Effector memory CD4-positive, alpha-beta T cell (primary cell): ENCODE measurements at regions not wholly inside any gene's neighbourhood (a gene's known extent, or its start where the extent isn't known, plus 50 kb on each side); places are given as distances from the start of the nearest gene placed in this dataset.
A peak's percentile ranks its signal among the peaks of the same experiment; 100 is the strongest.

Experiments
- DNase-seq, 3 donors: peaks; one replicate each; pipeline ENCODE4 v3.0.0-alpha.2; 2020
- H3K27ac ChIP-seq: 2 replicates; pipeline ENCODE4 v1.7.0; 2013; ENCODE audit warnings: mild to moderate bottlenecking, low read length, moderate library complexity; ENCODE audit not compliant: insufficient read depth, poor library complexity, severe bottlenecking
- H3K27me3 ChIP-seq: replicated peaks from 2 replicates; pipeline ENCODE4 v1.7.0; 2013; ENCODE audit warnings: mild to moderate bottlenecking, low read length; ENCODE audit not compliant: insufficient read depth, control insufficient read depth, poor library complexity, severe bottlenecking
- H3K36me3 ChIP-seq: 2 replicates; pipeline ENCODE4 v1.7.0; 2013; ENCODE audit warnings: mild to moderate bottlenecking, low read length, moderate library complexity; ENCODE audit not compliant: control insufficient read depth, insufficient read depth
- H3K4me1 ChIP-seq: 2 replicates; pipeline ENCODE4 v1.7.0; 2013; ENCODE audit warnings: low read length, mild to moderate bottlenecking; ENCODE audit not compliant: control insufficient read depth, insufficient read depth, poor library complexity, severe bottlenecking
- H3K4me3 ChIP-seq: 2 replicates; pipeline ENCODE4 v1.7.0; 2013; ENCODE audit warnings: low read length, low read depth, mild to moderate bottlenecking; ENCODE audit not compliant: insufficient read depth, poor library complexity, severe bottlenecking
- H3K9me3 ChIP-seq: 2 replicates; pipeline ENCODE4 v1.7.0; 2013; ENCODE audit warnings: mild to moderate bottlenecking, low read length, moderate library complexity; ENCODE audit not compliant: control insufficient read depth

GRCh38 chr4:121277194-121278105 lies 103.4 kb downstream of the QRFPR start:
- H3K36me3 ChIP-seq: no peaks in the 10 kb centered on the region
- no peaks in the 10 kb centered on the region for H3K9me3 ChIP-seq
- no peak overlapping the region for H3K4me3 ChIP-seq
- no peaks in the 10 kb centered on the region for H3K27me3 ChIP-seq
- no peak overlapping the region for H3K27ac ChIP-seq
- DNase-seq: no peak
- no peaks in the 10 kb centered on the region for H3K4me1 ChIP-seq

GRCh38 chr4:121273191-121273590 lies 107.6 kb downstream of the QRFPR start:
- H3K4me3 ChIP-seq: no peak overlapping the region
- no peaks in the 10 kb centered on the region for H3K27me3 ChIP-seq
- no peaks in the 10 kb centered on the region for H3K9me3 ChIP-seq
- no peak for DNase-seq
- no peaks in the 10 kb centered on the region for H3K4me1 ChIP-seq
- no peak overlapping the region for H3K27ac ChIP-seq
- no peaks in the 10 kb centered on the region for H3K36me3 ChIP-seq

GRCh38 chr4:121272526-121272925 lies 108.3 kb downstream of the QRFPR start:
- Histone ChIP-seq H3K27me3 (no peaks in the 10 kb centered on the region), H3K4me3 (no peak overlapping the region), H3K36me3 (no peaks in the 10 kb centered on the region), H3K27ac (no peak overlapping the region), H3K9me3 (no peaks in the 10 kb centered on the region), H3K4me1 (no peaks in the 10 kb centered on the region)
- DNase-seq: no peak

GRCh38 chr4:121270389-121270788 lies 106.3 kb upstream of the TNIP3 start:
- H3K9me3 ChIP-seq: no peaks in the 10 kb centered on the region
- H3K4me3 ChIP-seq: no peak overlapping the region
- H3K4me1 ChIP-seq: no peaks in the 10 kb centered on the region
- no peak for DNase-seq
- H3K27ac ChIP-seq: no peak overlapping the region
- H3K27me3 ChIP-seq: no peaks in the 10 kb centered on the region
- no peaks in the 10 kb centered on the region for H3K36me3 ChIP-seq

- Histone ChIP-seq H3K4me1 (no peaks in the 10 kb centered on the region), H3K27ac (no peak overlapping the region), H3K9me3 (no peaks in the 10 kb centered on the region), H3K27me3 (no peaks in the 10 kb centered on the region), H3K36me3 (no peaks in the 10 kb centered on the region), H3K4me3 (no peak overlapping the region)
- DNase-seq: no peak
Observed at GRCh38 chr4:121269001-121269400, 104.9 kb upstream of the TNIP3 start.

- DNase-seq: no peak
- H3K9me3 ChIP-seq: no peaks in the 10 kb centered on the region
- no peaks in the 10 kb centered on the region for H3K4me1 ChIP-seq
Observed at GRCh38 chr4:121266982-121267381, 102.9 kb upstream of the TNIP3 start.

GRCh38 chr4:121256887-121257466 lies 92.9 kb upstream of the TNIP3 start:
- no peak overlapping the region for H3K27ac ChIP-seq

More at GRCh38 chr4:121266982-121267381, 102.9 kb upstream of the TNIP3 start:
- H3K4me3 ChIP-seq: no peak overlapping the region
- no peaks in the 10 kb centered on the region for H3K27me3 ChIP-seq
- H3K36me3 ChIP-seq: no peaks in the 10 kb centered on the region
- H3K27ac ChIP-seq: no peak overlapping the region

GRCh38 chr4:121255986-121256750 lies 92.0 kb upstream of the TNIP3 start:
- Histone ChIP-seq H3K36me3 (no peaks in the 10 kb centered on the region), H3K4me1 (peaks cover 14% of the 10 kb centered on the region), H3K27ac (no peak overlapping the region), H3K27me3 (no peaks in the 10 kb centered on the region), H3K4me3 (no peak overlapping the region), H3K9me3 (no peaks in the 10 kb centered on the region)
- DNase-seq: peak in 2 of 3 donors; percentile 10

More at GRCh38 chr4:121256887-121257466, 92.9 kb upstream of the TNIP3 start:
- DNase-seq: no peak
- H3K27me3 ChIP-seq: no peaks in the 10 kb centered on the region
- H3K9me3 ChIP-seq: no peaks in the 10 kb centered on the region
- peaks cover 14% of the 10 kb centered on the region for H3K4me1 ChIP-seq
- no peak overlapping the region for H3K4me3 ChIP-seq
- H3K36me3 ChIP-seq: no peaks in the 10 kb centered on the region

GRCh38 chr4:121253961-121254360 lies 89.8 kb upstream of the TNIP3 start:
- DNase-seq: peak in 2 of 3 donors; percentile 20 to 41
- Histone ChIP-seq H3K27ac (peak overlapping the region; percentile 21), H3K36me3 (no peaks in the 10 kb centered on the region), H3K9me3 (no peaks in the 10 kb centered on the region), H3K4me1 (peaks cover 14% of the 10 kb centered on the region), H3K4me3 (no peak overlapping the region), H3K27me3 (no peaks in the 10 kb centered on the region)
